HG02798 (cell line): ENCODE measurements at regions not wholly inside any gene's neighbourhood (a gene's known extent, or its start where the extent isn't known, plus 50 kb on each side); places are given as distances from the start of the nearest gene placed in this dataset.
A peak's percentile ranks its signal among the peaks of the same experiment; 100 is the strongest.

ENCODE experiments used
- ATAC-seq: cut with Tn5 transposase; IDR thresholded peaks from one replicate; pipeline ENCODE4 v1.9.1; 2021; ENCODE audit warnings: mild to moderate bottlenecking; ENCODE audit not compliant: unreplicated experiment, poor library complexity

DNA sequence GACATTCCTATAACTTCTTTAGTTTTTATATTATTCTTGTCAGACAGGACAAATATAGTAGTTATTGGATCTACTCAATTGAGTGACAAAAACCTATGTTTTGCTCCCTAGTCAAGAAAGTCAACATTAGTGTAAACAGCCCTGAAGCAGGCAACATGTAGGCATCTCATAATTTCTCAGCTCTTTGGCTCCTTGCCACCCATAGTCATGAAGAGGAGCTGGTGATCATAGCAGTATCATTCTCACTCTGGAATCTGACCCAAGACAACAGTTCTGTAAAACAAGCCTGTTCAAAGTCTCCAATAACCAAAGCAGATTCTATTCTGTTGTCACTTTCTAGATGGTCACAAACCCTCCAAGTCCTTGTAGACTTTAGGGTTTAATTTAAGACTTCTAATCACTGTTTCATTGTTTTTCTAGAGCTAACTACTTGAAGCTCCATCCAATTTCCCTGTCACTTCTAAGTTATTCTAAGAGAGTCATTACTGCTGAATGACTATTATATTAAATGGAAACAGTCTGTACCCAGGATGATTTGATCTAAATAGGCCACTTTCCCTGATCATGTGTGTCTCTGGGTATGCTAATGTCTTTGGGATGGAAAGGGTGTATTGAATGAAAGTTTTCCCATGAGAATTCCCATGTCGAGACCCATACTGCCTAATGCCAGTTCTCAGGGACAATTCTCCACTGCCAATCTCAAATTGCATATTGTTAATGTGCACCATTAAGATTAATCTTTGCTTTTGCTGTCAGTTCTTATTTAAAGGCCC lies 533.3 kb downstream of the ACTL7B start:
- no peak for ATAC-seq

DNA sequence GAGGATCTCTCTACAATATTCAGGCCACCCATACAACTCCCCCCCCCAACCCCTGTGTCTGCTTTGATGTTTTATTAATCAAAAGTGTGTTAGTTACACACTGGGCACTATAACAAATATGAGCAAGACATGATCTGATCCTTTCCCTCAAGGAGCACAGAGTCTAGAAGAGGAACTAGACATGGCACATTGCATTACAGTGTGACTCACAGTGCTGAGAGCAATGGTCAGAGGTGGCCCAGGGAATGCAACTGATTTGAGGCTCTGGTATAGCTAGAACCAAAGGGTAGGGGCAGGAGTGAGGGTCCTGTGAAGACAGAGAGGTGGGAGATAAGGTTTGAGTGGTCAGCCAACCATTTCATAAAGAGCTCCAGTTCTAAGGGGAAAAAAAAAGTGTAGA lies 539.2 kb downstream of the ACTL7B start:
- no peak for ATAC-seq

DNA sequence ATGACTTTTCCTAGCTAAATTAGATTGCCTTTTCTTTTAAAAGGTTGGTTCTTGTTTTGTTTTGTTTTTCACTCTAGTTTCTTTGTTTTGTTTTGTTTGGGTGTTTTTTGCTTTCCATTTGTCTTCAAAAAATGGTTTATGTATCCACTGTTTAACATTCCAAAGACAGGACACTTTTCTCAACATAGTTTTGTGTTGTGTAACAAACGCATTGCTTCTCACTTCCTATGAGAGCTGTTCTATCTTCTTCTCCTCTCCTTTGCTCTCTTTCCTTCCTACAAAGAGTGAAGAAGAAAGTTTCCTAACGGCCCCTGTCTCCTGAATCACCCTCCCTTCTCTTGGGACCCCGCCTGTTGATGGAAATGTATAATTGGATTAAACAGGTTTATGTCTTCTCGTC lies 539.7 kb downstream of the ACTL7B start:
- ATAC-seq, result no peak

DNA sequence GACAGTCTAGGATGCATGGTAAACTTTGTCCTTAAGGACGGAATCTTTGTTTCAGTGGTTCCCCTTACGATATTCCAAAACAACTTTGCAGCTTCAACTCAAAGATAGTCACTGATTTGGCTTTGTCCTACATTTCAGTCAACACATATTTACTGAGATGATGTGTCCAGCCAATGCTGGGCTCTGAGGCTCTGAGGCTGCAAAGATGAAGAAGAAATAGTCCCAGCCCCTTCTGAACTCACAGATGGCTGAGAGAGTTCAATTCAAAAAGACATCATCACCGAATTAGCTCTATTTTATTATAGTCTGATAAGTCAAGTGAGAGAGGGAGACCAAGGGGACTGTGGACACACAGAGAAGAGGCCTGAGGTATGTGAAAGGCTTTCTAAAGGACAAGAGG lies 544.0 kb downstream of the ACTL7B start:
- no peak for ATAC-seq

DNA sequence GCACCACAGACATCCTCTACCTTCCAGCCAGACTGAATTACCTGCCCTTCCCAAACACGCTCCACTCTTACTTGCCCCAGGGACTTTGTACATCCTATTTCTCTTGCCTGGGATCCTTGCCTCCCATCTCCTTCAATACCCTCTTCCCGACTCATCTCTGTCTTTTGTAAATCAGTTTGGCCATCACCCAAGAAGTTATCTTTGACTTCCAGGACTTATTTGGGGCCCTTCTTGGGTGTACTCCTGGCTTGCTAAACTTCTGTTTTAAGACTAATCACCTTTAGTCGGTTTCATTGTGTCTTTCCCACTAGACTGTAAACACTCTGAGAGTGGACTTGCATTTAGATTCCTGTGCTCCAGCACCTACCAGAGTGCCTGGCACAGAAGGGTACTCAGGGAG lies 545.6 kb downstream of the ACTL7B start:
- ATAC-seq, result no peak

DNA sequence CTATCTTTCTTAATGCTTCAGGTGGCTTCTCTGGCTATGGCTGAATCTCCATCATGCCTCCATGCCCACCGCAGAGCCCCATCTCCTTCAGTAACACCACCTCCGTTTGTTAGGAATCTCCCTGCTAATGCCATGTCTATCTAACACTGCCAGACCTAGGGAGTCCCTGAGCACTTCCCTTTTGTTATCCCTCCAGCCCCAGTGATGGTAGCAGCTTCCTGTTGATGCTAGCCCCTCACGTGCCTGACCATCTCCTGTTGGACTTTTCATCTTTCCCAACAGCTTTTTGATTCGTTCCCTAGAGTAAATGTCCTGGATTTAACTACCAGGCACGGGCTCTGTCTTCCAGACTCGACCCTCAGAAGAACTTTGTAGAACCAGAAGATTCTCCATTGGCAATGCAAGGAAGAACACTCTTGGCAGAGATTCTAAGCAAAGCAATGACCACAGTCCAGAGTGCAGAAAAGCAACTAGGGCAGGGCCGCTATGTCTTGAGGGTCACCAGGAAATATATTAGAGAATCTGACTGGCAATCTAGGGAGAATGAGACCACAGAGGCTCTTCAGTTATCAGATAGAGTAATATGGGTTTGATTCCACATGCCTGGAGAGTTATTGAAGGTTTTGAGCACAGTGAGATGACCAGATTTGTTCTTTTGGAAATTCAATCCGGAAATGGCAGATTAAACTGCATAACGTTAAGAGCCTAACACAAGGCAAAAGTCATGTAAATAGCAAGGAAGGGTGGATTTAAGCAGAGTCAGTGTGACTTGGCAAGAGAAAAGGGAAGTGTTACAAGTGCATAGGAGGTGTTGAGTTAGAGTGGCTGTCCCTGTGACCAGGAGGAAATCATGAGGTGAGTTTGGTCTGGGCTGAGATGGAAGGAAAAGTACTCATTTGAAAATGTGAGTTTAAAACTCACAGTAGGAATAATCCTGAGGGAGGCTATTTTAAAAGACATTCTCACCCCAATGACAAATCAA lies 555.2 kb downstream of the ACTL7B start:
- no peak for ATAC-seq

DNA sequence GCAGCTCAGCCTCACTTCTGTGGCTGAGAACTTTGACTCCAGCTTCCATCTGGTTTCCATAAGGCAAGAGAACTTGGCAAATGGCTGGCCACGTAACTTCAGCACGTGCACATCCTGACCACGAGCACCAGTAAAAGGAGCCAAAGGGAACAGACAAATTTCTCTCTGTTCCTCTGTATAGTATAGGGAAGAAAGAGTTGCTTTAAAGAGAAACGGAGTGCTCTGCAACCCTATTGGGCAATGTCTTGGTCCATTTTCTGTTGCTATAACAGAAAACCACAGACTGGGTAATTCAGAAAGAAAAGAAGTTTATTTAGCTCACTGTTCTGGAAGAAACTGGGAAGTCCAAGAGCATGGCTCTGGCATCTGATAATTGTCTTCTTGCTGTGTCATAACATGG lies 558.7 kb downstream of the ACTL7B start:
- no peak for ATAC-seq

DNA sequence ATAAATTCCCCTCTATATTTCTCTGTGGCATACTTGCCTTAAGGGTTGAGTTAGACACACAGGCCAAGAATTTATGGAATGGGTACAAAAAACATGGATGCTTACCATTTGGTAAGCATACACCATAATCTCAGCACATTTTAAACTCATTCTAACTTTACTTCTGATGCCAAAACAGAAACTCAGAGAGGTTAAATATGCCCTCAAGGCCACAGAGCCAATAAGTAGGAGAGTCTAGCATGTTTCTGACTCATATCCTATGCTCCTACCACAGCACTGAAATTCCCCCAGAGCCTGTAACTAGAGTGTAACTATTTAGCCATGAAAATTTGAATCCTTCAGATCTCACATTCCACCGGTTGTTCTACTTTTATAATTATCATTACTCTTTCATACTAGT lies 559.7 kb downstream of the ACTL7B start:
- no peak for ATAC-seq

DNA sequence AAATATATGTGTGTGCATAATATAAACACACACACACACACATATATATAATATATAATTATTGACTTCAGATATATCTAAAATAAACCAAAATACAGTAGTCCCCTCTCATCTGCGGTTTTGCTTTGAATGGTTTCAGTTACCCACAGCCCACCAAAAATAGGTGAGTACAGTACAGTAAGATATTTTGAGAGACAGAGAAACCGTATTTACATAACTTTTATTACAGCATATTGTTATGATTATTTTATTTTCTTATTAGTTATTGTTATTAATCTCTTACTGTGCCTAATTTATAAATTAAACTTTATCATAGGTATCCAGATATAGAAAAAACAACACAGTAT lies 564.2 kb downstream of the ACTL7B start:
- no peak for ATAC-seq

DNA sequence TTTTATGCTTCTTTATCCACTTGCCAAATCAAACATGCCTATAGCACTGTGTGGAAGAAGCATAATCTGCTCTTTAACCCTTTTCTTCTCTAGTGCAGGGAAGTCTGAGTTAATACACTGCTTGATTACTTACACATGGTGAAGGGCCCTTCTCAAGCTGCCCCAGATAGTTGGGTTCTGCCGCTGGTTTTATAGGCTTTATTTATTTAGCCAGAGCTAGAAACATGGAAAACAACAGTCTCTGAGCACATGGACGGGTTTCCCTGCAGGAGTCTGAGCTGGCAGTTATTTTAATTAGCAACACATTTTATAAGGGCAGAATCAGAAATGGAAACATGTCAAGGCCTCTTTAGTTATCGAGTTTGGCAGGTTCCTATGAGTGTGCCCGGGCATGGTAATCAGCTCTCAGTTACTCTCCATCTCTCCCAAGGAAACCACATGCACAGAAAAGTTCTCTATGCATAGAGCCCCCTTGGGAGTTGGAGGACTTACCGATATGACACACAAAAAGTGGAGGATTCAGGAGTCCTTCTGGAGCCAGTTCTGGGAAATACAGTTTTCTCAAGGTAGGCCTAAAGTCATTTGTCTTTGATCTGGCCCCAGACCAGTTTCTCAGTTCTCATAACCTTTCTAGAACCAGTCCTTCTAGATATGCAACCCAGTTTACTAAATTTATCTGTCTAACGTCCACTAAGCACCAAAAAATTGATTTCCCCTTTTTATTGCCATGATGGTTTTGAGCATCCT lies 564.8 kb downstream of the ACTL7B start:
- no peak for ATAC-seq

DNA sequence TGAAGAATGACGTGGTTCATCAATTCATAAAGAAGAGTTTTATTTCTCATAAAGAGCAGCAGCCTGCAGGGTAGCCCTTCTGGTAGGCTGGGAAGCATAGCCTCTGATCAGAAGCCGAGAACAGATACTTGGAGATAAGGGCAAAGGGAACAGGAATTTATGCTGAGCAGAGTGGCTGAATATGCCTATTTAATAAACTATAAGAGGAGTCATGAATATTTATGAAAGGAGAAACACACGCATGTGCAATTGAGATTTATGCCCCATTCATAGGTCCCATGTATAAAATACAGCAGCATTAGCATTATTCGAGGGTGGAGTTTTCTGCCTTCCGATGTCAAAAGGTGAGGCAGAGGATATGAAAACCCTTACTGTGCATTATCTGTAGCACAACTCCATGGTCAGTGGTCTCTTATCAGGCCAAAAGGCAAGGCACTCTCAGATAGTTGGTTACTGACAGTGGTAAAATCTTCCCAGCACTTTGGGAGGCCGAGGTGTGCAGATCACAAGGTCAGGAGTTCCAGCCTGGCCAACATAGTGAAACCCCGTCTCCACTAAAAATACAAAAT lies 569.1 kb downstream of the ACTL7B start:
- ATAC-seq, result no peak

DNA sequence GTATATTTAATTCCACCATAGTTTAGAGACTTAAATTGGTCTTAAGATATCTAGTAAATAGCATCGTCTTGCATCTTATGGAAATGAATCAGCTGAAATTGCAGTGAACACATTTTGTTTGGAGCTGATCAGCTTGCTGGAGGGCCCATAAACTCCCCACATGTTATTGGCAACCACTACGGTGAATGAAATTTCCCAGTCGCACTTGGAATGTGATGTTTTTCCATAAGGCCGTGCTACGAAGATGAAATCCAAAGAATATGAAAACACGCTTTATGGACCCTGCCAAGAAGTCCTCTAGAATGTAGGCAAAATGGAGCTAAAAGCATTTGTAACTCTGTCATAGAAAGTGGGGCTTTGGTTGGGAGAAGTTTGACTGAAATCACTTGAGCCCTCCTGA lies 572.1 kb downstream of the ACTL7B start:
- no peak for ATAC-seq

DNA sequence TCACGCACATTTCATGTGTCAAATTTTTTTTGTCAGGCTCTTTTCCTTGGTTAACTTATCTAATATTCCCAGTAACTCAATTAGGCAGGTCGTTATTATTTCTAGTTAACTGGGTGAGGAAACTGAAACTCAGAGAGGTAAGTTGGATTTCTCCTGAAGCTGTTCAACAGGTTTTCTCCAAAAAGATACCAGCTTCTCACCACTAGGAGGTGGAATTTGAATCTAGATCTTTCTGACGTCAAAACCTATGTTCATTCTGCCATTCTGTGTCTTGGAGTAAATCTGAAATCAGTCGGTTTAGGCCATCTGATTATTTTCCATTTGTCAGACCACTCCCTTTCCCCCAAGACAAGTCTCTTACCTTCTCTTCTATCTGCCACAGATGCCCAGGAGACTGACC lies 572.9 kb downstream of the ACTL7B start:
- no peak for ATAC-seq

DNA sequence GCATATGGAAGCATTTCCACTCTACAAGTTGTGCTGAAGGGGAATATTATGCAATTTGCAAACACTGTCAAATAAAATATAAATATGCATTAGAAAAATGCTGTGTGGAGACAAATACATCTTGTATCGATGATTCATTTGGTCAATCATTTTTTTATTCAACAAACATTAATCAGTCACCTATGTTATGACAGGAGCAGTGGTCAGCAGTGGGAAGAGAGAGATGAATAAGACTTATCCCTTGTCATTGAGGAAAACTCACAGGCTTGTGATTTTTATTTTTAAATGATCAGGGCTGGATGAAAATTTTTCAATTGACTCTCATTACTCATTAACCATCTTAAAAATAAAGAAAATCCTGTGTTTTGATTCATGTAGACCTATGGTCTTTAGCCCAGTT lies 574.1 kb downstream of the ACTL7B start:
- ATAC-seq, result no peak

DNA sequence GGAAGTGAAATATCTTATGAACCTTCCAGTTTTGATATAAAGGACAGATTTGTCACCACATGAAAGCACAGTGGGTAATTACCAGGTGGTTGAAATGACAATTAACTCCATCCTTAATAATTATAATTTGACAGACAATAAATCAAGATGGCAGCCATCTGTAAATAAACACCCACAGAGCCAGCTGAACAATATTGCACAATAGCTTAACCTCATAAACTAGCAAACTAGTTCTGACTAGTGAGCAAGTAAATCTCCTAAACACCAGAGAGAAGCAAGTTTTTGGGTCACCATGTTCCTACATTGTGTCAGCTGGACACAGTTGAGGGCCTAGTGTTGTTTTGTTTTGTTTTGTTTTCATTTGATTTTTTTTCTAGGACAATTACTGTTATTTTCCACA lies 577.4 kb downstream of the ACTL7B start:
- ATAC-seq, result no peak

DNA sequence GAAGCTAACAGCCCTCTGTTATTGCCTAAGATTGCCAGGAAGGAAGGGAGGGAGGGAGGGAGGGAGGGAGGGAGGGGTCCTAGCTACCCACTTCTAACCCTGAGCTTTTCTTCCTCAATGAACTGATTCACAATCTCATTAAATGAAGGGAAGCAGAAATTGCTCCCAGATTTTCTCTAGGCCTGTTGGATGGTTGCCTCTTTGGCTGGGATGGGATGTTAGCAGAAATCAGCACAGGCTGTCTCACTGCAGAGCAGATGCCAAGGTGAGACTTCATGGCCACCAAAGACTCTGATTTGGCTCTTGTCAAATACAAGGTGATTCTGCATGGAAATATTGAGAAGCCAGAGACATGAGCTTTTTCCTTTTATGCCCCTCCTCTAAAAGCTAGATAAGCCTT lies 578.6 kb downstream of the ACTL7B start:
- no peak for ATAC-seq

DNA sequence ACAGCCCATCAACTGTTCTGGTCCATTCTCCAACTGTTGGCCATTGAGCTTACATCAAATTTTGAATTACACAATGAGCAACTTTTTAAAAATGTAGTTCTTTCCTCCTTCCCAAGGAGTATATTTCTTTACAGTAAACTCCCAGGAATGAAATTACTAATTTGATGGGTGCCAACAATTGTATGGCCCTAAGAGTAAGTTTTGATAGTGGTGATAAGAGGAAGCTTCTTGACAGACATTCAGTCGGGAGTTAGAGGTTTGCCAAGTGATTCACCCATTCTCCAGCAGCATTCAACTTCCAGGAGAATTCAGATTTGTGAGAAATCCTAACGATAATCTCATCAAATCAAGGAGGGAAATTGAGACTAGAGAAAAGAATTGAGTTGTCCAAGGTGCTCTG lies 579.9 kb downstream of the ACTL7B start:
- no peak for ATAC-seq

DNA sequence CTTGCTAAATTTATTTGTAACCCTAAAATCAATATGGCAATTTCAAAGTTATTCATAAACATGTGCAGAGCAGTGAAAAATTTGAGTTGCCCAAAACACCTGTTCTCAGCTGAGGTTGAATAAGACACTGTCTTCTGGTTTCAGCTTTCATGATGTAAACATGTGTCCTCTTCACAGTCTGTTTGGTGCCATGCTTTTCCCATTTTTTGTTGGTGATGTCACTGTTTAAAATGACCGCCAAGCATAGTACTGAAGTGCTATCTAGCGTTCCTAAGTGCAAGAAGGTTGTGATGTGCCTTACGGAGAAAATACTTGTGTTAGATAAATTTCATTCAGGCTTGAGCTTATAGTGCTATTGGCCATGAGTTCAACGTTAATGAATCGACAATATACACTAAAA lies 580.8 kb downstream of the ACTL7B start:
- no peak for ATAC-seq

DNA sequence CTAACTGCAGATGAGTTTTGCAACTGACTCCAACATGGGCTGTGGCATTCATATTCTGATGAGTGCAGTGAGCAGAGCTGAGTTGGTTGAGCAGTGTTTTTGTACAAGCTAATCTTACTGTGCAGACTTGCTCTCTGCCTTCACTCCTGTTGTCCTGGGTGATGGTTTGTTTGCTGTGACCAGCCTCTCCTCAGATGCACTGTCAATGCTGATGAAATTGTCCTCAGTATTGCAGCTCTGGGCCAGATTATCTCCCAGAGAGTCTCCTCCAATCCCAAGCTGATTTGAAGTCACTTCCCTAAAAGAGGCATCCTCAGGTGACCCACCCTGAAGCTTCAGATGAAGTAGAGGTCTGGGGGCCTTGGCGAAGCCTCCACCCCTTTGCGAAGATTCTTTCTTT lies 581.8 kb downstream of the ACTL7B start:
- ATAC-seq, result no peak

DNA sequence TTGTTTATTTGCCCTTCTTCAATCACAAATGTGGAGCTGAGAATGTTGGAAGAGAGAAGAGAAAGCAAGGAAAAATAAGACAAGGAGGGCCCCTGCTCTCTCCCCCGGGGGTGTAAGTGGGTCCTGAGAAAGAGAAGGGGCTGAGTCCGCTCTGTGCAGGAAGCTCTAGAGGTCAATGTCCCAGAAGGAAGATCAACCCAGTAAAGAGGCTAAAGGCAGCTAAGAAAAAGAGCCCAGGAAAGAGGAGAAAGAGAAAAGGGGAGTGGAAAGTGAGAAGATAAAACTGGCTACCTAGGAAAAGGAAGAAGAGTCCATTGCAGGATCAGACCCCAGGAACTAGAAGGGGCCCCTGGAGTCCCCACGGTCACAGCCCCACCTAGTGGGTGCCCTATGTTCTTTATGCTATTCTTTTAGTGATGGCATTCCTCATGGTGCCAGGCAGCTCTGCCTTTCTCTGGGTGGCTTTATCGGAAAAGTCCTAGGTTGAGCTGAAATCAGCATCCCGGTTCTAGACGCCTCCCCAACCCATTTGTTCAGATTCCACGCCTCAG lies 583.4 kb downstream of the ACTL7B start:
- peak; percentile 56 for ATAC-seq
